ENCODE measurements at regions not wholly inside any gene's neighbourhood (a gene's known extent, or its start where the extent isn't known, plus 50 kb on each side); places are given as distances from the start of the nearest gene placed in this dataset.

- intact Hi-C loops (cut with DNase I, micrococcal nuclease), result no loop called here
- POLR2A ChIA-PET, result no interaction called here
- TF ChIP-seq CTCF (IDR thresholded peaks at IDR 0.05), result no peak
- H3K36me3 Mint-ChIP-seq (ENCODE audit: low read depth), result no peaks in the 10 kb centered on the region
- no peaks in the 10 kb centered on the region for H3K27me3 Mint-ChIP-seq
- no peaks in the 10 kb centered on the region for H3K4me1 Mint-ChIP-seq (ENCODE audit: low read depth)
- peaks cover 2% of the 10 kb centered on the region for H3K9me3 Mint-ChIP-seq
- H3K4me1 ChIP-seq (ENCODE audit: insufficient read depth, low read length), result no peaks in the 10 kb centered on the region
- no peaks in the 10 kb centered on the region for H3K9me3 ChIP-seq (ENCODE audit: control insufficient read depth in 1 of 2, insufficient read depth in 1 of 2, low read length in 2 of 2)
- no peak for DNase-seq
- CTCF ChIA-PET, result no interaction called here
- H3K36me3 ChIP-seq (ENCODE audit: insufficient read depth, low read length), result no peaks in the 10 kb centered on the region
- no peak for ATAC-seq (ENCODE audit: poor library complexity)
- no peak overlapping the region for H3K27ac ChIP-seq (ENCODE audit: low read depth in 1 of 2, low read length in 2 of 2)
- no peak overlapping the region for H3K4me3 ChIP-seq (ENCODE audit: low read length)
- H3K27me3 ChIP-seq (ENCODE audit: control insufficient read depth in 1 of 2, insufficient read depth in 2 of 2, low read length in 2 of 2), result no peaks in the 10 kb centered on the region
- H3K4me3 Mint-ChIP-seq, result no peak overlapping the region
- no peak overlapping the region for H3K27ac Mint-ChIP-seq
Measured at GRCh38 chr6:78605909-78606446, 261.4 kb upstream of the IRAK1BP1 start.

DNA sequence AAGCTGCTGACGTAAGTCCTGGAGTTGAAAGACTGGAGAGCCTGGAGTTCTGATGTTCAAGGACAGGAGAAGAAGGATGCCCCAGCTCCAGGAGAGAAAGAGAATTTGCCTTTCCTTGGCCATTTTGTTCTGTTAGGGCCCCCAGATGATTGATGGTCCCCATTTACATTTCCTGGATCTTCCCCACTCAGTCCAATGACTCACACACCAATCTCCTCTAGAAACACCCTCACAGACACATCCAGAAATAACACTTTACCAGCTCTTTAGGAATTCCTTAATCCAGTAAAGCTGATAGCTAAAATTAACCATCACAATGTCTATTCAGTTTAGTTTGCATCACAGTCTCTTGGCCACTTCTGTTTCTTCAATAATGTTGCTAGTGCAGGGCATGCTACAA is 260.2 kb upstream of the IRAK1BP1 start:
- Histone ChIP-seq H3K4me1 (ENCODE audit: insufficient read depth, low read length) (no peaks in the 10 kb centered on the region), H3K27ac (ENCODE audit: low read depth in 1 of 2, low read length in 2 of 2) (no peak overlapping the region), H3K36me3 (ENCODE audit: insufficient read depth, low read length) (no peaks in the 10 kb centered on the region), H3K4me3 (ENCODE audit: low read length) (no peak overlapping the region), H3K9me3 (ENCODE audit: control insufficient read depth in 1 of 2, insufficient read depth in 1 of 2, low read length in 2 of 2) (no peaks in the 10 kb centered on the region), H3K27me3 (ENCODE audit: control insufficient read depth in 1 of 2, insufficient read depth in 2 of 2, low read length in 2 of 2) (no peaks in the 10 kb centered on the region)
- Mint-ChIP-seq H3K27me3 (no peaks in the 10 kb centered on the region), H3K4me3 (no peak overlapping the region), H3K36me3 (ENCODE audit: low read depth) (no peaks in the 10 kb centered on the region), H3K27ac (no peak overlapping the region), H3K9me3 (peaks cover 2% of the 10 kb centered on the region), H3K4me1 (ENCODE audit: low read depth) (no peaks in the 10 kb centered on the region)
- ChIA-PET CTCF (no interaction called here), POLR2A (no interaction called here)
- TF ChIP-seq CTCF (IDR thresholded peaks at IDR 0.05), result no peak
- no peak for DNase-seq
- intact Hi-C loops (cut with DNase I, micrococcal nuclease), result no loop called here
- no peak for ATAC-seq (ENCODE audit: poor library complexity)

DNA sequence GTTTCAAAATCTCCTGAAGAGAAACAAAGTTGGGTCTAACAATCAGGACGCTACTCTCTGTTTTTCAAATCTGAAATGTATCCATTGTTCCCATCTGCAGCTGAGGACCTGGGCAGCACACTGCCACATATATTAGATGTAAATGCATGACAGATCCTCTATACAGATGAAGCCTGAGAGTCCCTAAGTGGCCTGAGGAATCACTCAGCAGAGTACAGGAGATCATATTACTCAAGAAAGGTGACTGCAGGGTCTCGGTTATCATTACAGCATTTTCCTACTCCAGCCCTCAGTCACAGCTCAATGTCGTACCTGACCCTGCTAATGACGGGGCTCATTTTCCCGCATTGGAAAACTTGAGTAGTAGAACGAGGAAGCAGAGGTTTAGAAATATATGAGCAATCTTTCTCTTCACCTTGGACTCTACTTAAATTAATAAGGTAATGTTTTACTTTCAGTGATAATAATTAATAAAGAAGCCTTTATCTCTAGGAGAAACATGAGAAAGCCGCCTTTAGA is 256.2 kb upstream of the IRAK1BP1 start:
- Mint-ChIP-seq H3K9me3 (peaks cover 2% of the 10 kb centered on the region), H3K36me3 (ENCODE audit: low read depth) (no peaks in the 10 kb centered on the region), H3K27me3 (no peaks in the 10 kb centered on the region), H3K4me3 (no peak overlapping the region), H3K4me1 (ENCODE audit: low read depth) (no peaks in the 10 kb centered on the region), H3K27ac (no peak overlapping the region)
- no peak for ATAC-seq (ENCODE audit: poor library complexity)
- Histone ChIP-seq H3K4me3 (ENCODE audit: low read length) (no peak overlapping the region), H3K9me3 (ENCODE audit: control insufficient read depth in 1 of 2, insufficient read depth in 1 of 2, low read length in 2 of 2) (no peaks in the 10 kb centered on the region), H3K27me3 (ENCODE audit: control insufficient read depth in 1 of 2, insufficient read depth in 2 of 2, low read length in 2 of 2) (no peaks in the 10 kb centered on the region), H3K36me3 (ENCODE audit: insufficient read depth, low read length) (no peaks in the 10 kb centered on the region), H3K4me1 (ENCODE audit: insufficient read depth, low read length) (no peaks in the 10 kb centered on the region), H3K27ac (ENCODE audit: low read depth in 1 of 2, low read length in 2 of 2) (no peak overlapping the region)
- TF ChIP-seq CTCF (IDR thresholded peaks at IDR 0.05), result no peak
- intact Hi-C loops (cut with DNase I, micrococcal nuclease), result no loop called here
- ChIA-PET CTCF (no interaction called here), POLR2A (no interaction called here)
- DNase-seq, result no peak

Measured in CD4-positive, alpha-beta T cell (primary cell).